GM18907 (cell line): ENCODE measurements at regions not wholly inside any gene's neighbourhood (a gene's known extent, or its start where the extent isn't known, plus 50 kb on each side); places are given as distances from the start of the nearest gene placed in this dataset.
"Not testable (repeated sequence)": the region's sequence is repeated elsewhere in the genome, so short reads cannot be mapped to it uniquely, and the experiment has no call there.

ENCODE experiments used
- ATAC-seq: cut with Tn5 transposase; IDR thresholded peaks from one replicate; pipeline ENCODE4 v1.9.1; 2021; ENCODE audit warnings: mild to moderate bottlenecking, moderate library complexity; ENCODE audit not compliant: unreplicated experiment

DNA sequence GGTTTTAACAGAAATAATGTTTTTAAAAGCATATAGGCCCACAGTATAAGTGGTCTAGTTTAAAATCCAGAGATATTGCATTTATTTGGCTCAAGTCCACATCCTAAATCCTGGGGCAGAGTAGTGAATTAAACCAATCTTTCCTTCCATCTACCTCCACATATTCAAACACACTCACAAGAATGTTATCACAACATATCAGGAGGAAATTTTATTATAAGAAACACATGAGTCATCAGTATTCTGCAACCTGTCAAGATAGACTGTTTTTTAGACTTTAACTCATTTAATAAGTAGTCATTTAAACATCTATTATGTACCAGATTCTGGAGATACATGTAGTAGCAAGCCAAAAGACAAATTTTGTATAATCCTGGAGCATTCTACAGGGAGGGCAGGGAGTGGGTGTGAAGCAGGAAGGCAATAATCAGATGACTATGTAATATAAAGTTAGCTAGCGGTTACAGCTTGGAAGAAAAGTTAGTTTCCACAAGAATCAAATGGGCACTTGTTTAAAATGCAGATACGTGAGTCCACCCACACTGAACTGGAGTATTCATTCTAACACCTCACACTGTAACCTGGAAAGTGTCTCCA, 187.3 kb upstream of the PIK3R1 start:
- no peak for ATAC-seq

DNA sequence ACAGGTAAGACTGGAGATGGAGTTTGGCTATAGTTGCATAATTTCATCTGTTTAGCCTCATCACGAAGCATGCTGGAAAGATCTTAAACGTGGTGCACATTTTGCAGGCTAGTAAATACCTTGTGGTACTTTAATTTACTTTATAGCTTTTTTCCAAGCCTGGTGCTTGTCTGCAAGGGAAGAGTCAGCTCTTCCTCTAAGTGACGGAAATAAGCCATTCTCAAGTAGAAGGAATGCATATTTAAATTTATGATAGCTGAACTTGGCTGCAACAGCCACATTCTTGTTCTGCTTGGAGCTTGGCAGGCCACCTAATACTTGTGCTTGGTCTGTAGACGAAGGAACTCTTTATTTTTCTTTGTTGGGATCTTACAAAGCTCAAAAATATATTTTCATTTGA, 188.0 kb upstream of the PIK3R1 start:
- no peak for ATAC-seq

DNA sequence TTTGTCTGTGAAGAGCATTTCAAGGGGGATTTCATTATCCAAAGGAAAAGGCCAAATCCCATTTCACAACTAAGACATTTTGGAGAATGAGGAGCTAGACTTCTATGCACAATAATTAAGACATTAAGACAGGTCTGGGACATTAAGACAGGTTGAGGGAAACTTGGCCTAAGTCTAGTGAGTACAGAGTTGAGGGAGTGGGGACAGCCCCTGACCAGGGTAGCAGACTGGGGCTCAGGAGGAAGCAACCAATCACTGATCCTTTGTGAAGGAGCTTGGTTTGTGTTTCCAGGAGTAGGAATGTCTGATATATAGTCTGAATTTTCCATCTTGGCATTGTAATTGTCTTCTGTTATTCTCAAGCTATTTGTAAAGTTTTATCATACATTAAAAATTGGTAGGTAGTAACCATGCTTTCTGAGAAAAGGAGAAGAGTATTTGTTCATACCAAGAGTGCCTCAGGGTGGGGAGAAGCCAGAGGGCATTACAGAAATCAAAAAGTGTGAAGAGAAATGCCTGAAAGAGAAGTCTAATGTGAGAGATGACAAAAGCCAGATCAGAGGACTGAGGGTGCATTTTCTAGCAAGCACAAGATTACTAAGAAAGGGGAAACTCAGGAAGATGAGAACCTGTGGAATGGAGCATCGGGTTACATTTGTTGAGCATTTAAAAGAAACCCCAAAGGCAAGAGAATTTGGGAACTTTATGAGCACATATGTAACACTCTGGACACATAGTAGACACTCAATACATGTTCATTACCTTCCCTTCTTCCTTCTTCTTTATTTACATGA, 189.3 kb upstream of the PIK3R1 start:
- no peak for ATAC-seq

DNA sequence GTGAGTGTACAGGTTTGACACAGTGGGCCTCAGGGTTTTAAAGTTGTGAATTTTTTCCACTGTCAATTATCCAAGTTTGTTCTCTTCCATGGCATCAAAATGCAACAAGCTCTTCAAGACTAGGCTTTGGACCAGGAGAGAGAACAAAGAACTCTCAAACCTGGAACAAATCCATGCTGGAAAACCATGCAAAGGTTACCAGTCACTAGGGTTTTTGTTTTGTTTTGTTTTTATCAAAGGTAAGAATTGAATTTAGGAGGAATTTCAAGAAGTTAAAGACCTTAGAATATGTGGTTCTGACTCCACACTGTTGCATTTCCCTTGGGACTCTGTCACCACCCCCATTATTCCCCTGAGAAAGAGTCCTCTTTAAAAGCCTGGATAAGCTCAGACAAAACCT, 191.1 kb upstream of the PIK3R1 start:
- no peak for ATAC-seq

DNA sequence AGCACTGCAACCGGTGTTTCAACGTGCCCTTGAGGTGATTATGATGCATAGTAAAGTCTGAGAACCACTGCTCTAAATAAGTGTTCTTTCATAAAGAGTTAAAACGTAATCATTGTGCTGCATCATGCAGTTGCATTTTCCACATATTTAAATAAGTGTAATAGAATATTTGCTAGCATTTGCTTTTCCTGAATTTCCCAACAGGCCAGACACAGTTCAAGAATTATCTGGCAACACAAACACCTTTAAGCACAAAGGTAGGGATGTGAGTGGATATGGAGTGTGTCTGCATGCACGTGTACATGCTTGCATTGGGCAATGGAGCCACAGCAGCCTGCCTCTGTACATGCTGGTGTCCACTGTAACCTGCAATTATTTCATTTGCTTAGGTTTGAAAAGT, 193.6 kb upstream of the PIK3R1 start:
- ATAC-seq, result no peak

DNA sequence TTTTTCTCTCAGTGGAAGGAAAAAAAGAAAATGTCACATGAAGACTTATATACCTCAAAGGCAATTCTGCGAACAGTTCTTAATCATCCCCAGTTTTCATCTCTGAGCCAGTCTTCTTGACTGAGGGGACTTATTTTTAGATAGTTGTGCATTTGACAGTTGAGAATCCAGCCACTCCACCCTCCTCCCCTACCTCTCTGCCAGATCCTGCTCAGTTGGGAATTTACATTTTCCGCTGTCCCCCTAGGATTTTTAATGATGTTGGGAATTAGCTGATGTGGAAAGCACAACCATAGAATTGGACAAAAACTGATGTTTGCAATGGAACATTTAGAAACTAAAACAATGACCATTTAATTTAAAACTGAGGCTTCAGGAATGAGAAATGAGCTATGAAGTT, 194.3 kb upstream of the PIK3R1 start:
- no peak for ATAC-seq

DNA sequence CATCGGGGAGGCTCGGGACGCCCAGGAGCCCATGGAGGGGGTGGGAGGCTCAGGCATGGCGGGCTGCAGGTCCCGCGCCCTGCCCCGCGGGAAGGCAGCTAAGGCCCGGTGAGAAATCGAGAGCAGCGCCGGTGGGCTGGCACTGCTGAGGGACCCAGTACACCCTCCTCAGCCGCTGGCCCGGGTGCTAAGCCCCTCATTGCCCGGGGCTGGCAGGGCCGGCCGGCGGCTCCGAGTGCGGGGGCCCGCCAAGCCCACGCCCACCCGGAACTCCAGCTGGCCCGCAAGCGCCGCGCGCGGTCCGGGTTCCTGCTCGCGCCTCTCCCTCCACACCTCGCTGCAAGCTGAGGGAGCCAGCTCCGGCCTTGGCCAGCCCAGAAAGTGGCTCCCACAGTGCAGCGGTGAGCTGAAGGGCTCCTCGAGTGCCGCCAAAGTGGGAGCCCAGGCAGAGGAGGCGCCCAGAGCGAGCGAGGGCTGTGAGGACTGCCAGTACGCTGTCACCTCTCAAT, 195.0 kb upstream of the PIK3R1 start:
- not testable (repeated sequence) for ATAC-seq

DNA sequence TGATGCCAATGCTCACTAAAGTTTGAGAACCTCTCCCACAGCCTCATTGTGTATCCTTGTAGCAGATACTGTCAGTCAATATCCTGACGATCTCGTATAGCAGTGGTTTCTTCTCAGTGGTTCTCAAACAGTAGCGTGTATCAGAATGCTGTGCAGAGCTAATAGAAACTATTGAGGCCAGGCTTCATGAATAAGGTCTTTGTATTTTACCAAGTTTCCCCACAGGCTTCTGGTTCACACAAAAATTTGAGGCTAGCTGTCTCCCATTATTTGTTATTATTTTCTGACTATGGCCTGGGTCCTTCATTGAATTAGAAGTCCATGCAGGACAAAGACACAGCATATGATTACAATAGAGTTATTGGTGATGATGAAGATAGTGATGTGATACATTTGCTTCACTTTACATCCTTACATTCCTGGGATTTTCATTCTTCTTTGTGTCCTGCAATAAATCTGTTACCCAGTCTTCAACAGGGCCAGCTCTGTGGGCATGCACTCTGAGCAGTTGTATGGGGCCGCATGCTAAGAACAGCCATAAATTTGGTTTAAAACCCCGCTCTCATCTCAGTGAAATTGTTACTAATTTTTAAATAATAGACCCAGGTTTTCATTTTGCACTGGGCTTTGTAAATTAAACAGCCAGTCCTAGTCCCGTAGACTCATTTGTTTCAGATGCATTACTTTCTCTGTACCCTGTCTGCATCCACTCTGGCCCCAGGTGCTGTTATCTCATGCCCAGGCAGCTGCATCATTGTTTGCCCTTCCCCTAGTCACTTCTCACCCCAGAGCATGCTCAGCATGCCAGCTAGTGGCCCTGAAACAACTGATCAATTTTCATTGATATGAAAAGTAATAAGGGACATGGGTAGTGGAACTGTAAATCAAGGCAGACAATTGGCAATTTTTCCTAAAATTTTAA, 199.9 kb upstream of the PIK3R1 start:
- no peak for ATAC-seq

DNA sequence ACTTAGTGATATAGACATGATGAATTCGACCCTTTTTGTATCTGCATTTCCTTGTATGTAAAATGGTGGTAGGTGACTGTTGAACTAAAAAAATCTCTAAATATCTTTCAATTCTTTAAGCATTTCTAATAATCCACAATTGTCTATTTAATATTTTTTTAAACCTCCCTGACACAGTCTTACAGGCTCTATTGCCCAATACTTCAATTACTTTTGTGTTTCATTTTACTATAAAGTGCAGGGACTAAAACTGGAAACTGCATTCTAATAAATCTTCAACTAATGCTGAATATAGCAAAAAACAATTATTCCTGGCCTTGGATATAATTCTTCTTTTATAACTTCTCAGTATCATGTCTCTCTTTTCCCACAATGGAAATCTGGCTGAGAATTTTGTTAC, 202.7 kb upstream of the PIK3R1 start:
- no peak for ATAC-seq

DNA sequence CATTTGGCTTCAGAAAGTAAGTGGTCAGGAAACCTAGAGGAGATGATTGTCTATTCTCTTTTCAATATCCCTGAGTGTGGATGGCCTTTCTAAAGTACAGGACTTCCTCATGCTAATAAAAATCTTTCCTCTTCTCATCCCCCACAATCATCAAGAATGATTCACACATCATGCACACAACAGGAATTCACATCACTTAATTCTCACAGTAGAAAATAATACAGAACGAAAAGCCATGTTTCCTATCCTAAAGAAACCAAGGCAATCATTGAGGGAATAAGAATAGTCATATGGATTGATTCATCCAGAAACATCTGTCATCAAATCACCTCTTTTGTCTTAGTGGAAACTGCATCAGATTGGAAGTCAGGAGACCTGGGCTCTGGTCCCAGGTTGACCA, 203.1 kb upstream of the PIK3R1 start:
- no peak for ATAC-seq

DNA sequence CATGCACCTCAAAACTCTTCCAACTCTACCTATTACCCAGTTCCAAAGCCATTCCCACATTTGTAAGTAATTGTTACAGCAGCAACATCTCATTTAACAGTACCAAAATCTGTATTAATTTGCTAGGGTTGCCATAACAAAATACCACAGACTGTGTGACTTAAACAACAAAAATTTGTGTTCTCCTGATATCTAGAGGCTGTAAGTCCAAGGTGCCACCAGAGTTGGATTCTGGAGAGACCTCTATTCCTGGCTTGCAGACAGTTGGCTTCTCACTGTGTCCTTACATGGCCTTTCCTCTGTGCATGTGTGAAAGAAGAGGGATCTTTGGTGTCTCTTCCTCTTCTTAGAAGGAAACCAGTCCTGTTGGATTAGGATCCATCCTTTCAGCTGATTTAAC, 203.8 kb upstream of the PIK3R1 start:
- ATAC-seq, result no peak

DNA sequence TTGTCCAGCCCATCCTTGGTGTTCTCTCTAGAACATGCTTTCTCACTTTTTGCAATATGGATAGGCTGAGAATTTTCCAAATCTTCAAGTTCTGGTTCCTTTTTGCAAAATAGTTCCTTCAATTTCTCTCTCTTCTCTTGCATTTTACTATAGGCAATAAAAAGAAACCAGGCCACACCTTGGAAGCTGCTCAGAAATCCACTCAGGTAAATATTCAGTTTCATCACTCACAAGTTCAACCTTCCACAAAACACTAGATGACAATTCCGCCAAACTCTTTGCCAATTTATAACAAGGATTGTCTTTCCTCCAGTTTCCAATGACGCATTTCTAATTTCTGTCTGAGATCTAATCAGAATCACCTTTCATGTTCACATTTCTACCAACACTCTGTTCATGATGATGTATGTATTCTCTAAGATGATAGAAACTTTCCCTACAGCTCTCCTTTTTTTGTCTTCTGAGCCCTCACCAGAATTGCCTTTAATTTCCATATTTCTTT, 204.2 kb upstream of the PIK3R1 start:
- no peak for ATAC-seq

DNA sequence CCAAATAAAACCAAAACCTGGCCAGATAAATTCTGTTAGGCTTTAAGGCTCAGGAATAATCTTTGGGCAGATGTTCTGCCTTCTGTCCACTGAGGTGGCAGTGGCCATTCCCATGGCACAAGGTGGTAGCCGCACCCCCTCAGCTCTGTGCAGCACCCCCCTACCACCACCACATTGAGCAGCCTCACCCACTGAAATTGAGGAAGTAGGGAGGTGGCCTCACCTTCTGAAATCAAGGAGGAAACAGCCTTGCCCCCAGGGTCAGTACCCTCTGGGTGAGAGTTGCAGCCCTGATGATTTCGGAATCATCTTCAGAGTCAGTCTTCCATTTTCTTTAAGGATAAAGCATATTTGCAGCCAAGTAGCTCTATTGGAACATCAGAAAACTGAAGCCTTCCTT, 204.8 kb upstream of the PIK3R1 start:
- no peak for ATAC-seq

DNA sequence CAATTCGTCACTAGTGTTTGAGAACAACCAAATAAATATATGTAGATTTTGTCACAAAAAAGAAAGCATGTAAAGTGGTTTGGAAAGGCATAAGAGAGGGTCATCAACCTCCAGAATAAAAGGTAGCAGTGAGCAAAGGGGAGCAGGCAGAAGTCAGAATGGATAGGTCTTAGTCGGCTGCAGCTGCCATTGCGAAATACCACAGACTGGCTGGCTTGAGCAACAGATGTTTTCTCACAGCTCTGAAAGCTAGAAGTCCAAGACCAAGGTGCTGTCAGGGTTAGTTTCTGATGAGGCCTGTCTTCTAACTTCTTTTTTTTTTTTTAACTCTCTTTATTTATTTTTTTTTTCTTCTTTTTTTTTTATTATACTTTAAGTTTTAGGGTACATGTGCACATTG, 208.1 kb upstream of the PIK3R1 start:
- no peak for ATAC-seq

DNA sequence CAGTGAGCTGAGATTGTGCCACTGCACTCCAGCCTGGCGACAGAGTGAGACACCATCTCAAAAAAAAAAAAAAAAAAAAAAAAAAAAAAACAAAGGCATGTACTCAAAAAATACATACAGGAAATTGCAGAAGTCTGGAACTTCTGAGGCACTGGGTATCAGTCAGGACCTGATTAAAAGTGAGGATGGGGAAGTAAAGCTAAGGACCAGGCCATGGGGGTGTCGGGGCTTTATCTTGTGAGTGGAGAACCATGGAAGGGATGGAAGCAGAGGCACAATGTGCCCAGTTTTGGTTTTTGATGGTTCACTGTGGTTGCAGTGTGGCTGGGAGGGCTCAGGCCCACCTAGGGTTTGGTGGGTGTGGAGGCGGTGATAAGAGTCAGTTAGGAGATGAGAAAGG, 212.7 kb upstream of the PIK3R1 start:
- no peak for ATAC-seq

DNA sequence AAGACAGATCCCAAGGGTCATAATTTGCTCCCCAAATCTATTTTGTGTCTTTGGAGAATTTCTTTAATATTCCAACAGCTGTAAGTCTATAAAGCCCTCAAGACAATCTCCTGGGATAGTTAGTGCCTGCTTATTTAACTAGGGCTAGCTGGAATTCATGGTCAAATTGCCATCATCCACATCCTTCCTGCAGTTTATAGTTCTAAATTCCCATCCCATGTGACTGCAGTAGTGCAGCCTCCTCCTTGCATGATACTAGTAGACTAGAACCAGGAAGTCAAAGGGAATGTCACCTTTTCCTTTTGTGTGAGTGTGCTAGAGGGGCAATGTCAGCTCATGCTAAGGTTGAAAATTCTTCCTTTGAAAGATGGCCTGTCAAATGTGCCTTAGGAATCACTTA, 214.8 kb upstream of the PIK3R1 start:
- ATAC-seq, result no peak

DNA sequence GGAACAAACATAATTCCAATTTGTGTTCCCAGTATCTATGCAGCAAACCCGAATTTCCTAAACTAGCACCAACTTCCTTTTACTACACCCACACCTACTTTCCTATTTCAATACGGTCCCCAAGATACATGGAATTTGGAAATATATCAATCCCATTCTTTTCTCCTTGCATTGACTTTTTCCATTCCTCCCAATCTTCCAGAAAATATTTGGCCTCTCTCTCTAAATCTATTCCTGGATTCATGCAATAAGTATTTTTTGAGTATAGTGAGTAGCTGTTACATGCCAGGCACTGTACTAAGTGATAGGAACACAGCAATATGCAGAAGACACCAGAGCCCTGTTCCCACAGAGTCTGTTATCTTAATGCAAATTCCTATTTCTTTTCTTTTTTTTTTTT, 216.2 kb upstream of the PIK3R1 start:
- ATAC-seq, result no peak

DNA sequence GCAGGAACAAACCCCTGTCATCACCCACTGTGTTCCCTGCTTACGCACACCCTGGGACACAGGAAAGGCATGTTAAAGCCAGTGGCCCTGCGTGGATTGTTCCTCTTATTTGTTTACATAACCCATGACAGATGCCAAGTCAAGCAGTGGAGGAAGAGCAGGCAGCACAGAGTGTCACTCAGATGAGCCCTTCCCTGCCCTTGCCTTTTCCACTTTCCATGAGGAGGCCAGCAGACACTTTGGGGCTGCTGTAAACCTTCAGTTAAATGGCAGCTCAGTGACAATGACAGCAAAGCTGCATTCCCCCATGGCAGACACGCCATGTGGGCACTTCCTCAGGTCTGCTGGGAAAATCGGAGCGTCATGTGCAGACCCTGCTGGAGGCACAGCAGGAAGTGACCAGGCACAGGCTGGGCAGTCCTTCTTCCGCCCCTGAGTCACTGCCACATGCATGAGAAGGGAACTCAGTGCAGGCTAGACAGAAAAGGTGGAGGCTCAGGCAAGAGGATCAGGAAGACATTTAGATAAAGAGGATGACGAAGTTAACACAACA, 216.8 kb upstream of the PIK3R1 start:
- ATAC-seq, result no peak

DNA sequence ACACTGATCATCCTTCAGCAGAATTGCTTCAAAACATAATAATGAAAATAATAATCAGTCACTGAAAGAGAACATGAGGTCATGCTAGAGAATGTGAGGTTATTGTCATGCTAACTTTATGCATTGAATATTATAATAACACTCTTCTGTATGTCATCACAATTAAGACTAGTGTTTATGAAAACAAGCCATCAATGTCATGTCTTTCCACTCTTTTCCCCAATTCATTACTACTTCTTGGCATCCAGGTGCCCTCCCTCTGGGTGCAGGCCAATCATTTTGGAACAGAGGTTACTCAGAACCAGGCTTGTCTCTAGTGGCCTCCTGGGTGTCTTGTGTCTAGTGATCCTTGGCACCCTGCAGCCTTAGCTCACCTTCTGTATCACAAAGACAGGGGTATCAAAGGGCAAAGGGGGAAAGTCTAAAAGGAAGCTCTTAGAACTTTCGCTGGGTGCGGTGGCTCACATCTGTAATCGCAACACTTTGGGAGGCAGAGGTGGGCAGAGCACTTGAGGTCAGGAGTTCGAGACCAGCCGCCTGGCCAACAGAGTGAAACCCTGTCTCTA, 217.6 kb upstream of the PIK3R1 start:
- ATAC-seq, result no peak

DNA sequence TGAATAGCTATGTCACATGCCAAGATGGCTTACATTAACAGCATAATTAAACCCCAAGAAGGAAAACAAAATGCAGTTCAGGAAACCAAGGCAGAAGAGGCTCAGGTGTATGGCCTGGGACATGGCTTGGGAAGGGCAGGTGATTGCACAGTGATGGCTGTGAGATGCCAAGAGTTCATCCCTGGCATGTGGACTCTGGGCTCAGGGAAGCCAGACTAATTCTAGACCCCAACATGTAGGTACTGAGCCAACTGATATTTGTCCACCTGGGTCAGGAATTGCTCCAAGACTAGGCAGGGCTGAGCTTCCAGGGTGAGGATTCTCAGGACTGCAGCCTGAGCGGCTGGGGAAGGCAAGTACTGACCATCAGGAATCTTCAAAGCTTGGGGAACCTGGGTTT, 218.4 kb upstream of the PIK3R1 start:
- ATAC-seq, result no peak

DNA sequence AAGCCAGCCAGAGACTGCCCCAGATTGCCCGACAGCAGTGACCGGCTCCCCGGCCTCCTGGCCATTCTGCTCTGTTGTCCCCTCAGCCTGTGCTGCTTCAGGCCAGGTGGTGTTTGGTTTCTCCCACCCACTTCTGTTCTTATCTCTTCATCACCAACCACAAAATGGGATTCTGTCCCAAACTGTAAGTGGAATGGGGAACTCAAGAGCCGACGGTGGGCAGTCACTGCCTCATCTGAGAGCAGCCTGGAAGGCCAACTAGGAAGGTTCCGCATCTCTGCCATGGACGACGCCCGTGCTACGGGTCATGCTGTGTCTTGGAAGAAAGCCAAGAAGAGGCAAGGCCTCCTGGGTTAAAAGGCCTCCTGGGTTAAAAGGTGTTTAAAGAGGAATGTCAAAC, 219.0 kb upstream of the PIK3R1 start:
- no peak for ATAC-seq
